GM12892 (cell line): ENCODE measurements at regions not wholly inside any gene's neighbourhood (a gene's known extent, or its start where the extent isn't known, plus 50 kb on each side); places are given as distances from the start of the nearest gene placed in this dataset.

Experiments
- POLR2A ChIP-seq: IDR thresholded peaks from 2 replicates; pipeline ENCODE4 v1.6.1; 2011; ENCODE audit warnings: low read depth, low read length, control low read depth
- POLR2AphosphoS5 ChIP-seq: IDR thresholded peaks from 2 replicates; pipeline ENCODE4 v1.6.1; 2011; ENCODE audit warnings: low read depth, low read length, control low read depth

GRCh38 chr3:152910211-152910610 is 75.3 kb downstream of the P2RY1 start:
- no peak for TF ChIP-seq POLR2A
- TF ChIP-seq POLR2AphosphoS5, result no peak
